IMR-90 (cell line): ENCODE measurements at regions not wholly inside any gene's neighbourhood (a gene's known extent, or its start where the extent isn't known, plus 50 kb on each side); places are given as distances from the start of the nearest gene placed in this dataset.

Experiments
- ATAC-seq: fragments of 200-7000 bp; cut with Tn5 transposase; 2 replicates; pipeline ENCODE4 v1.9.1; 2020; ENCODE audit warnings: low read depth, mild to moderate bottlenecking, moderate library complexity
- BruUV-seq: library from RNA; stranded (reverse); fragments of 400-500 nt; replicated peaks from 2 replicates; lab custom pipeline; 2021; lab: Mats Ljungman, UMichigan
- CTCF ChIA-PET: fragments of 300-600 bp; formaldehyde crosslinking; extraction: SDS; loops from one replicate; lab custom pipeline; 2021; ENCODE audit warnings: antibody characterized with exemption; lab: Yijun Ruan, JAX
- POLR2A ChIA-PET: fragments of 300-600 bp; sonication (Branson Sonifier 250); formaldehyde crosslinking; loops from one replicate; lab custom pipeline; 2022; ENCODE audit warnings: antibody characterized with exemption; ENCODE audit not compliant: unreplicated experiment; lab: Charles Lee
- DNase-seq: peaks from one replicate; pipeline ENCODE4 v3.0.0; 2013
- H2AFZ ChIP-seq: replicated peaks from 2 replicates; pipeline ENCODE3; 2013; ENCODE audit warnings: low read length, mild to moderate bottlenecking; ENCODE audit not compliant: poor library complexity
- H2AK5ac ChIP-seq: 2 replicates; pipeline ENCODE4 v1.6.1; 2013; ENCODE audit warnings: low read depth, low read length, inconsistent platforms
- H2AK9ac ChIP-seq: replicated peaks from 2 replicates; pipeline ENCODE3; 2013; ENCODE audit warnings: mild to moderate bottlenecking, low read depth, low read length, moderate library complexity; ENCODE audit not compliant: poor library complexity
- H2BK120ac ChIP-seq: 2 replicates; pipeline ENCODE4 v1.6.1; 2013; ENCODE audit warnings: low read depth, low read length, inconsistent platforms
- H2BK15ac ChIP-seq: 3 replicates; pipeline ENCODE4 v1.6.1; 2013; ENCODE audit warnings: low read depth, low read length, inconsistent platforms
- H2BK20ac ChIP-seq: 2 replicates; pipeline ENCODE4 v1.6.1; 2013; ENCODE audit warnings: low read depth, mild to moderate bottlenecking, inconsistent platforms, low read length, moderate library complexity
- H2BK5ac ChIP-seq: 2 replicates; pipeline ENCODE4 v1.6.1; 2013; ENCODE audit warnings: mild to moderate bottlenecking, low read depth, low read length, inconsistent platforms; ENCODE audit not compliant: poor library complexity, severe bottlenecking
- H3K14ac ChIP-seq: replicated peaks from 2 replicates; pipeline ENCODE4 v1.6.1; 2013; ENCODE audit warnings: low read depth, low read length, inconsistent platforms
- H3K18ac ChIP-seq: 2 replicates; pipeline ENCODE4 v1.6.1; 2013; ENCODE audit warnings: low read depth, low read length, control low read depth
- H3K23ac ChIP-seq: 2 replicates; pipeline ENCODE4 v1.6.1; 2013; ENCODE audit warnings: low read depth, low read length, inconsistent platforms
- H3K27ac ChIP-seq: 2 replicates; pipeline ENCODE4 v1.5.1; 2013; ENCODE audit warnings: mild to moderate bottlenecking, control low read depth, low read length; ENCODE audit not compliant: insufficient read depth
- H3K27me3 ChIP-seq: 2 replicates; pipeline ENCODE4 v1.6.1; 2013; ENCODE audit warnings: low read length; ENCODE audit not compliant: control insufficient read depth, insufficient read depth
- H3K36me3 ChIP-seq: 2 replicates; pipeline ENCODE4 v1.6.1; 2013; ENCODE audit warnings: low read length, mixed read lengths; ENCODE audit not compliant: control insufficient read depth, insufficient read depth
- H3K4ac ChIP-seq: 2 replicates; pipeline ENCODE4 v1.6.1; 2013; ENCODE audit warnings: low read depth, low read length, inconsistent platforms
- H3K4me1 ChIP-seq: 2 replicates; pipeline ENCODE4 v1.6.1; 2013; ENCODE audit warnings: low read length, mixed read lengths; ENCODE audit not compliant: control insufficient read depth, insufficient read depth
- H3K4me2 ChIP-seq: 2 replicates; pipeline ENCODE4 v1.6.1; 2013; ENCODE audit warnings: low read depth, mild to moderate bottlenecking, control low read depth, low read length, moderate library complexity
- H3K4me3 ChIP-seq: 2 replicates; pipeline ENCODE4 v1.5.1; 2013; ENCODE audit warnings: low read depth, mild to moderate bottlenecking, control low read depth, low read length, moderate library complexity; ENCODE audit not compliant: insufficient read depth
- H3K56ac ChIP-seq: 2 replicates; pipeline ENCODE4 v1.6.1; 2013; ENCODE audit warnings: low read length, inconsistent platforms; ENCODE audit not compliant: insufficient read depth; ENCODE audit errors: extremely low read depth
- H3K79me1 ChIP-seq, 2 experiments: 2 replicates each; pipeline ENCODE4 v1.6.1; 2013; ENCODE audit warnings: low read length in 2 of 2, inconsistent platforms in 1 of 2, low read depth in 1 of 2
- H3K9ac ChIP-seq: 2 replicates; pipeline ENCODE4 v1.6.1; 2013; ENCODE audit warnings: low read depth, low read length, control low read depth
- H3K9me1 ChIP-seq: 2 replicates; pipeline ENCODE4 v1.6.1; 2013; ENCODE audit warnings: low read length, inconsistent platforms; ENCODE audit not compliant: insufficient read depth
- H3K9me3 ChIP-seq: 2 replicates; pipeline ENCODE4 v1.6.1; 2013; ENCODE audit warnings: low read length; ENCODE audit not compliant: control insufficient read depth, insufficient read depth
- H4K20me1 ChIP-seq: 2 replicates; pipeline ENCODE4 v1.6.1; 2013; ENCODE audit warnings: low read length, inconsistent platforms; ENCODE audit not compliant: insufficient read depth
- H4K5ac ChIP-seq: 2 replicates; pipeline ENCODE4 v1.6.1; 2013; ENCODE audit warnings: mild to moderate bottlenecking, low read depth, low read length, control low read depth
- H4K8ac ChIP-seq, 2 experiments: 2 replicates each; pipeline ENCODE4 v1.6.1; 2013; ENCODE audit warnings: low read depth in 2 of 2, low read length in 2 of 2, control low read depth in 1 of 2, inconsistent platforms in 1 of 2
- H4K91ac ChIP-seq: 2 replicates; pipeline ENCODE4 v1.6.1; 2013; ENCODE audit warnings: low read depth, low read length, inconsistent platforms; ENCODE audit not compliant: insufficient read depth
- NFE2L2 ChIP-seq: fragments of 150-350 bp; IDR thresholded peaks from 2 replicates; pipeline ENCODE4 v1.6.1; 2016; ENCODE audit warnings: low read depth, mild to moderate bottlenecking, low read length
- WGBS, 2 experiments: methylation state at CpG; one replicate each; pipeline versions ENCODE4 v1.1.5 to v1.1.7; 2013; ENCODE audit warnings: missing lambda C conversion rate in 2 of 2; ENCODE audit not compliant: insufficient read length in 1 of 2; ENCODE audit errors: extremely low coverage in 2 of 2; 5-methylcytosine and 5-hydroxymethylcytosine counted together
- dilution Hi-C: fragments of 300-500 bp; cut with HindIII; formaldehyde crosslinking; loops from one replicate; pipeline ENCODE4 v1.14.3; 2018; ENCODE audit warnings: low sequenced_read_pairs; ENCODE audit not compliant: unreplicated experiment
- in situ Hi-C: fragments of 300-500 bp; cut with MboI; formaldehyde crosslinking; loops from 3 replicates; pipeline ENCODE4 v1.14.3; 2019; ENCODE audit warnings: low sequenced_read_pairs, inconsistent platforms, mixed read lengths
- intact Hi-C: fragments of 100-400 bp; cut with micrococcal nuclease; formaldehyde crosslinking; loops from 2 replicates; pipeline ENCODE4 v1.10.0; 2022

- CTCF ChIA-PET, result no interaction called here
- no peak for DNase-seq
- H3K4ac ChIP-seq, result no peak overlapping the region
- H4K8ac ChIP-seq, result no peak overlapping the region
- no peaks in the 10 kb centered on the region for H3K27me3 ChIP-seq
- H3K14ac ChIP-seq, result no peak overlapping the region
- no TSS peak for BruUV-seq
- H4K5ac ChIP-seq, result no peak overlapping the region
- no peaks in the 10 kb centered on the region for H3K36me3 ChIP-seq
- no peak overlapping the region for H3K23ac ChIP-seq
- no CpG with 5 or more reads among the region's 2 CpGs for whole genome bisulfite sequencing, 2 experiments
- H3K27ac ChIP-seq, result no peak overlapping the region
- TF ChIP-seq NFE2L2, result no peak
- dilution Hi-C loops (no loop called here), intact Hi-C loops (no loop called here), in situ Hi-C loops (no loop called here)
- H2AK9ac ChIP-seq, result no peak overlapping the region
- no peaks in the 10 kb centered on the region for H4K20me1 ChIP-seq
- H2BK15ac ChIP-seq, result no peak overlapping the region
- H3K9ac ChIP-seq, result no peak overlapping the region
- H3K4me1 ChIP-seq, result no peaks in the 10 kb centered on the region
- H2BK5ac ChIP-seq, result no peak overlapping the region
- no peak overlapping the region for H4K91ac ChIP-seq
- H2BK20ac ChIP-seq, result no peak overlapping the region
- H3K4me3 ChIP-seq, result no peak overlapping the region
- no peak for ATAC-seq
- H3K56ac ChIP-seq, result no peak overlapping the region
- H2BK120ac ChIP-seq, result no peak overlapping the region
- no peak overlapping the region for H3K4me2 ChIP-seq
- no peak overlapping the region for H2AFZ ChIP-seq
- no peak overlapping the region for H3K18ac ChIP-seq
- no peaks in the 10 kb centered on the region for H3K9me3 ChIP-seq
- no peaks in the 10 kb centered on the region for H3K79me1 ChIP-seq
- no peak overlapping the region for H2AK5ac ChIP-seq
- H3K9me1 ChIP-seq, result no peaks in the 10 kb centered on the region
- POLR2A ChIA-PET, result no interaction called here
Observed at GRCh38 chr4:117786566-117786965, 247.7 kb upstream of the NDST3 start.
